Fibroblast of lung (primary cell): ENCODE measurements at regions not wholly inside any gene's neighbourhood (a gene's known extent, or its start where the extent isn't known, plus 50 kb on each side); places are given as distances from the start of the nearest gene placed in this dataset.

ENCODE experiments used
- CTCF ChIP-seq, 2 donors: IDR thresholded peaks in 1 of 2; conservative IDR thresholded peaks in 1 of 2; 1 replicate in 1 of 2; 2 replicates in 1 of 2; pipeline ENCODE4 v1.5.1; 2011 to 2012; ENCODE audit warnings: low read length in 2 of 2, control low read depth in 1 of 2, inconsistent platforms in 1 of 2, low read depth in 1 of 2, mild to moderate bottlenecking in 1 of 2
- EZH2 ChIP-seq: IDR thresholded peaks from 2 replicates; pipeline ENCODE4 v1.5.1; 2012; ENCODE audit warnings: low read length, control low read depth, mild to moderate bottlenecking; ENCODE audit errors: missing control alignments

- TF ChIP-seq CTCF (conservative IDR thresholded peaks at IDR 0.05 in 1 of 2, IDR thresholded peaks at IDR 0.05 in 1 of 2; ENCODE audit: low read depth in 1 of 2, low read length in 2 of 2) (no peak), EZH2 (no peak)
Observed at GRCh38 chr9:26597542-26598149, 295.0 kb downstream of the CAAP1 start.
